IgD-negative memory B cell (primary cell): ENCODE measurements at regions not wholly inside any gene's neighbourhood (a gene's known extent, or its start where the extent isn't known, plus 50 kb on each side); places are given as distances from the start of the nearest gene placed in this dataset.

Experiments used
- H3K27ac Mint-ChIP-seq, 3 donors: one replicate each; pipeline ENCODE4 v1.8.0; 2020 to 2022; ENCODE audit warnings: mild to moderate bottlenecking in 3 of 3, mixed read lengths in 3 of 3, moderate library complexity in 1 of 3
- H3K27me3 Mint-ChIP-seq: one replicate; pipeline ENCODE4 v1.8.0; 2021; ENCODE audit warnings: mixed read lengths
- H3K36me3 Mint-ChIP-seq: one replicate; pipeline ENCODE4 v1.8.0; 2020; ENCODE audit warnings: mild to moderate bottlenecking, mixed read lengths
- H3K4me1 Mint-ChIP-seq, 3 donors: one replicate each; pipeline ENCODE4 v1.8.0; 2020 to 2022; ENCODE audit warnings: mixed read lengths in 3 of 3, mild to moderate bottlenecking in 1 of 3
- H3K4me3 Mint-ChIP-seq, 4 donors: one replicate each; pipeline ENCODE4 v1.8.0; 2020 to 2022; ENCODE audit warnings: mild to moderate bottlenecking in 4 of 4, mixed read lengths in 4 of 4, moderate library complexity in 3 of 4
- H3K9me3 Mint-ChIP-seq, 3 donors: one replicate each; pipeline ENCODE4 v1.8.0; 2020 to 2021; ENCODE audit warnings: mixed read lengths in 3 of 3, mild to moderate bottlenecking in 1 of 3

- H3K4me3 Mint-ChIP-seq = no peak overlapping the region
- H3K4me1 Mint-ChIP-seq = no peaks in the 10 kb centered on the region
- no peak overlapping the region for H3K27ac Mint-ChIP-seq
These were observed 251.9 kb upstream of the FAT3 start for GRCh38 chr11:91972665-91973266.

GRCh38 chr11:91970624-91971023, 254.0 kb upstream of the FAT3 start:
- Mint-ChIP-seq H3K27me3 (no peaks in the 10 kb centered on the region), H3K27ac (no peak overlapping the region), H3K4me3 (no peak overlapping the region), H3K36me3 (peaks cover 2% of the 10 kb centered on the region), H3K9me3 (peaks cover 2 to 3% (median 2%) of the 10 kb centered on the region in 3 donors), H3K4me1 (no peaks in the 10 kb centered on the region)

More at GRCh38 chr11:91972665-91973266, 251.9 kb upstream of the FAT3 start:
- H3K36me3 Mint-ChIP-seq = peaks cover 2% of the 10 kb centered on the region
- H3K9me3 Mint-ChIP-seq = peaks cover 2 to 8% (median 2%) of the 10 kb centered on the region in 3 donors
- no peaks in the 10 kb centered on the region for H3K27me3 Mint-ChIP-seq

- Mint-ChIP-seq H3K27me3 (no peaks in the 10 kb centered on the region), H3K4me1 (no peaks in the 10 kb centered on the region), H3K4me3 (no peak overlapping the region), H3K36me3 (peaks cover 2% of the 10 kb centered on the region), H3K9me3 (peaks cover 4 to 9% (median 4%) of the 10 kb centered on the region in 3 donors), H3K27ac (no peak overlapping the region)
These were observed 255.1 kb upstream of the FAT3 start for GRCh38 chr11:91969486-91969885.

DNA sequence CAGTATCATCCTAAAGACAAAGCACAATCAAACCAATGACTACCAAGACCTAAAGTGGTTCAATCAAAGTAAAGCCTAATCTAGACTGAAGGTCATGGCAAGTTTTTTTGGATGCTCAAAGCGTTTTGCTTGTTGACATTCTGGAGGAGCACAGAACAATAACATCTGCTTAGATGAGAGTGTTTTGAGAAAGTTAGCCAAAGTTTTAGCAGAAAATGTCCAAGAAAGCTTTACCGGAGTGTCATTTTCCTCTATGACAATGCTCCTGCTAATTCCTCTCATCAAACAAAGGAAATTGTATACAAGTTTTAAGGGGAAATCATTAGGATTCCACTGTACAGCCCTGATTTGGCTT, 256.9 kb upstream of the FAT3 start:
- no peak overlapping the region for H3K27ac Mint-ChIP-seq
- peaks cover 4 to 9% (median 4%) of the 10 kb centered on the region in 3 donors for H3K9me3 Mint-ChIP-seq
- H3K27me3 Mint-ChIP-seq = no peaks in the 10 kb centered on the region
- H3K4me1 Mint-ChIP-seq = no peaks in the 10 kb centered on the region
- H3K4me3 Mint-ChIP-seq = no peak overlapping the region
- H3K36me3 Mint-ChIP-seq = peaks cover 2% of the 10 kb centered on the region

DNA sequence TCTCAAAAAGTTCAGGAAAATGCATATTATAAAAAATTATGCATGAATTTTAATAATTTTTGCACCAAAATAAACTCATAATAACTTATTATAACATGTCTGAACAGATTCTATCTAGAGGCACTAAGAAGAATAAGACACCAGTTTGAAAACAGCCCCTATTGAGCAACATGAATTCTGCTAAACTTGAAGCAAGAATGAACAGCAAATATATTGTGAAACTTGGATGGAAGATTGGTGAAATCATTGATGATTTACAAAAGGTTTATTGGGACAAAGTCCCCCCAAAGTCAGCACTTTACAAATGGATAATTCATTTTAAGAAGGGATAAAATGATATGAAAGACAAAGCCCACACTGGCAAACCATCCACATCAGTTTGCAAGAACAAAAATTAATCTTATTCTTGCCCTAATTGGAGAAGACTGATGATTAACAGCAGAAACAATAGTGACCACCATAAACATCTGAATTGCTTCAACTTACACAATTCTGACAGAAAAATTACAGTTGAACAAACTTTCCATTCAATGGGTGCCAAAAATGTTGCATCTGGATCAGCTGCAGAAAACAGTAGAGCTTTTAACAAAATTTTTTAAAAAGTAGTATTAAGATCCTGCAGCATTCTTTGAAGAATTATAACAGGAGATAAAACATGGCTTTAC, 257.5 kb upstream of the FAT3 start:
- no peak overlapping the region for H3K4me3 Mint-ChIP-seq
- H3K36me3 Mint-ChIP-seq = peaks cover 2% of the 10 kb centered on the region
- no peaks in the 10 kb centered on the region for H3K4me1 Mint-ChIP-seq
- H3K9me3 Mint-ChIP-seq = peaks cover 4 to 13% (median 4%) of the 10 kb centered on the region in 3 donors
- no peak overlapping the region for H3K27ac Mint-ChIP-seq
- no peaks in the 10 kb centered on the region for H3K27me3 Mint-ChIP-seq

DNA sequence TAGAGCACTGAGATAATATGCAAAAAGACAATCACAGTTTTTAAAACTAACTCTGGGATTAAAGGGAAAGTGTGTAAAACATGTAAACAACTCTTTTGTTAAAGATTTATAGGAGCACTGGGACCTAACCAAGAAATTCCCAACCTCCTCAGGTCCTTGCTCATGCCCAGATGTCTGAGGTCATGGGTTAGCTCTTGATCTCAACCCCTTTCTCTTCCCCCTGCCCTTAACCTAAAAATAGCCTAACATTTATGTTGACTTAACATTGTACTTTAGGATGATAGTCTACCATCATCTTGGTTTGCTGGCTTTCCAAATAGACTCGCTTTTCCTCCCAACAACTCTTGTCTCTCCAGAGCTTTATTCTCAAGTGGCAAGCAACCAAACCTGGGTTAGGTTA, 258.2 kb upstream of the FAT3 start:
- Mint-ChIP-seq H3K9me3 (peaks cover 2 to 16% (median 4%) of the 10 kb centered on the region in 3 donors), H3K4me3 (no peak overlapping the region), H3K4me1 (no peaks in the 10 kb centered on the region), H3K27me3 (no peaks in the 10 kb centered on the region), H3K36me3 (peaks cover 2% of the 10 kb centered on the region), H3K27ac (no peak overlapping the region)

- H3K36me3 Mint-ChIP-seq = no peaks in the 10 kb centered on the region
- no peak overlapping the region for H3K4me3 Mint-ChIP-seq
- H3K9me3 Mint-ChIP-seq = peaks cover 2 to 28% (median 15%) of the 10 kb centered on the region in 3 donors
- no peaks in the 10 kb centered on the region for H3K4me1 Mint-ChIP-seq
- H3K27ac Mint-ChIP-seq = no peak overlapping the region
- H3K27me3 Mint-ChIP-seq = no peaks in the 10 kb centered on the region
These were observed 263.8 kb upstream of the FAT3 start for GRCh38 chr11:91960770-91961169.

- H3K27ac Mint-ChIP-seq = no peak overlapping the region
- no peaks in the 10 kb centered on the region for H3K36me3 Mint-ChIP-seq
- no peak overlapping the region for H3K4me3 Mint-ChIP-seq
- H3K27me3 Mint-ChIP-seq = no peaks in the 10 kb centered on the region
- no peaks in the 10 kb centered on the region for H3K4me1 Mint-ChIP-seq
- peaks cover 0 to 22% (median 13%) of the 10 kb centered on the region in 3 donors for H3K9me3 Mint-ChIP-seq
These were observed 265.2 kb upstream of the FAT3 start for GRCh38 chr11:91959411-91959810.

GRCh38 chr11:91956711-91957110, 267.9 kb upstream of the FAT3 start:
- H3K36me3 Mint-ChIP-seq = no peaks in the 10 kb centered on the region
- no peaks in the 10 kb centered on the region for H3K4me1 Mint-ChIP-seq
- H3K27ac Mint-ChIP-seq = no peak overlapping the region
- no peaks in the 10 kb centered on the region for H3K27me3 Mint-ChIP-seq
- H3K4me3 Mint-ChIP-seq = no peak overlapping the region
- peaks cover 0 to 15% (median 12%) of the 10 kb centered on the region in 3 donors for H3K9me3 Mint-ChIP-seq

GRCh38 chr11:91955206-91955605, 269.4 kb upstream of the FAT3 start:
- Mint-ChIP-seq H3K9me3 (peaks cover 0 to 9% (median 7%) of the 10 kb centered on the region in 3 donors), H3K27ac (no peak overlapping the region), H3K4me1 (no peaks in the 10 kb centered on the region), H3K4me3 (no peak overlapping the region), H3K36me3 (no peaks in the 10 kb centered on the region), H3K27me3 (no peaks in the 10 kb centered on the region)

- Mint-ChIP-seq H3K9me3 (peaks cover 0 to 14% (median 2%) of the 10 kb centered on the region in 3 donors), H3K36me3 (no peaks in the 10 kb centered on the region), H3K4me3 (no peak overlapping the region), H3K27me3 (no peaks in the 10 kb centered on the region), H3K4me1 (no peaks in the 10 kb centered on the region), H3K27ac (no peak overlapping the region)
These were observed 272.6 kb upstream of the FAT3 start for GRCh38 chr11:91952056-91952455.

DNA sequence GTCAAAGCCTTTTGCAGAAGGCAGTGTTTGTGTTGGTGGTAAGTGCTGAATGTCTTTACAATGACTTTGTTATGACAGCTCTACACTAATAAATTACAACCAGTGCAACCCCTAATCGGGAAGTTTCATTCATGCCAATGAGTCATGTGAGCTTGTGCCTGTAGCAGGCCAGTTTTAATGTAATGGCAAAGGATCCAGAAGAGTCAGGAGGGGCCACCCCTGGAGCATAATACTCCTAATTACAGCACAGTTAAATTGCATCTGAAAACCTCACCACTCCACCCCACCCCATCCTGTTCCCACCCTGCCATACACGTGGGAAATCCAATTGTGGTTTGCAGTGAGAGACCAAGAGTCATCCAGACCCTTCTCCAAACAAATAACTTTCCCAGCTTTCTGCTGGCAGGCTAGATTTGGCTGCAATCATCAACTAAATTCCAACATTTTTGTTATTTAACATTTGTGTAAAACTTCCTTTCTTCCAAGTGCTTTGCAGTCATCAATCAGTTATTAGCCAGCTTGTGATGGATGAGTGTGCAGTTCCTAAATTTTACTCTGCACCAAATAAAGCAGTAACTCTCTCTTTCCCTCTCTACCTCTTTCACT, 277.3 kb upstream of the FAT3 start:
- no peaks in the 10 kb centered on the region for H3K27me3 Mint-ChIP-seq
- no peaks in the 10 kb centered on the region for H3K4me1 Mint-ChIP-seq
- H3K9me3 Mint-ChIP-seq = peaks cover 0 to 14% (median 2%) of the 10 kb centered on the region in 3 donors
- no peak overlapping the region for H3K4me3 Mint-ChIP-seq
- no peak overlapping the region for H3K27ac Mint-ChIP-seq
- no peaks in the 10 kb centered on the region for H3K36me3 Mint-ChIP-seq

GRCh38 chr11:91946397-91946951, 278.1 kb upstream of the FAT3 start:
- Mint-ChIP-seq H3K4me1 (no peaks in the 10 kb centered on the region), H3K36me3 (no peaks in the 10 kb centered on the region), H3K27me3 (no peaks in the 10 kb centered on the region), H3K27ac (no peak overlapping the region), H3K4me3 (no peak overlapping the region), H3K9me3 (peaks cover 0 to 14% (median 2%) of the 10 kb centered on the region in 3 donors)

DNA sequence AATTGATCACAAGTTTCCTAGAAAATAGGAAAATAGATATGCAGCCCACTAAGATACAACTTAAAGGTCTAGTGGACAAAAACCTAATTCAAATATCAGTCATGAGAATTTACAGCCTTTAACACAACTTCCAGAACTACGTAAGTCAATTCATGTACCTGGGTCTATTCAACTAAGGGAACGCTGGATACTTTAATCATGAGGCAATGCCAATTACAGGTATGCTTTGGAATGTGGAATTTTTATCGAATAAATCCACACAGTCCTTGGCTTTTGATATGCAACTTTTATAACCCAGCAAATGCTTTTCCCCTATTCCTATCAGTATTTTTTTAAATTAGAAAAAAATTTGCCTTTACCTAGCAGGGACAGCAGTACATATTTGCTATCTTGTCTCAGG, 289.5 kb upstream of the FAT3 start:
- Mint-ChIP-seq H3K9me3 (peaks cover 0 to 6% (median 2%) of the 10 kb centered on the region in 3 donors), H3K27ac (no peak overlapping the region), H3K27me3 (no peaks in the 10 kb centered on the region), H3K36me3 (no peaks in the 10 kb centered on the region), H3K4me3 (no peak overlapping the region), H3K4me1 (peaks cover 0 to 2% (median 0%) of the 10 kb centered on the region in 3 donors)

DNA sequence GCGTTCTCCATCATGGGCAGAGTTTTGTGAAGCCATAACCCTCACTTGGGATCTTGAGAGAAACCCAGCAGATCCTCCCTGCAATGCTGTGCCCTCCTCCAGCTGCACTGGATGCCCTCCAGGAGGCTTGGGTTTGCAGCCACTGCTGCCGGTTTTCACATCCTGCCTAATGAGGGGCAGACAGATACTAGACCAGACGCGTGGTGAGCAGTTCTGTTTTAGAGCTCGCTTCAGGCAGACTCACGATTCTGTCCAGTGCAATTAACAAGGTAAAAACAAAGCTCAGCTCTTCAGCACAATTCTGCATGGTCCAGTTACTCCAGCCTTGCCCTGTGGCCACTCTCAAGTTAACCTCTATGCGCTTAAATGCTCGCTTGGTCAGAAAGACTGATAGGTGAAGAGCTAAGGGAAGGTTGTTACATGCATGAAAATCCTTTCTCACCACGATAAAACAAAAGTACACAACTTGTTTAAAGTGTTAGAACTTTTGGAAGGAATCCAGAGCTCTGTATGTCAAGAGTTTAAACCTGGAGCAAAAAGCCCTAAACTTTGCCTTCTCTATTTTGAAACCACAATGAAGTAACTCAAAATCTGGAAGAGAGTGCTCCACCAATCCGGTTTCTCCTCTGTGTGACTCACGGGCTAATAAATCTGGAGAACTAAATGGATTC, 292.3 kb upstream of the FAT3 start:
- peaks cover 0 to 2% (median 0%) of the 10 kb centered on the region in 3 donors for H3K4me1 Mint-ChIP-seq
- H3K27ac Mint-ChIP-seq = peak overlapping the region in 1 of 3 donors; percentile 55
- H3K36me3 Mint-ChIP-seq = no peaks in the 10 kb centered on the region
- peaks cover 2 to 6% (median 2%) of the 10 kb centered on the region in 3 donors for H3K9me3 Mint-ChIP-seq
- H3K27me3 Mint-ChIP-seq = no peaks in the 10 kb centered on the region
- H3K4me3 Mint-ChIP-seq = peak overlapping the region in 1 of 4 donors; percentile 50
